Neural progenitor cell (in vitro differentiated cells): ENCODE measurements at regions not wholly inside any gene's neighbourhood (a gene's known extent, or its start where the extent isn't known, plus 50 kb on each side); places are given as distances from the start of the nearest gene placed in this dataset.

Experiments
- DNase-seq: peaks from one replicate; pipeline ENCODE4 v3.0.0-alpha.2; 2016; ENCODE audit warnings: low spot score
- H2AFZ ChIP-seq: fragments of 200-600 bp; sonication (generic); replicated peaks from 2 replicates; pipeline ENCODE4 v1.6.1; 2016; ENCODE audit warnings: antibody characterized with exemption
- H3F3A ChIP-seq: fragments of 200-600 bp; sonication (generic); 2 replicates; pipeline ENCODE4 v1.6.1; 2016; ENCODE audit warnings: antibody characterized with exemption, low read depth
- H3K27ac ChIP-seq: fragments of 200-600 bp; sonication (generic); 2 replicates; pipeline ENCODE4 v1.5.1; 2016; ENCODE audit warnings: mild to moderate bottlenecking
- H3K27me3 ChIP-seq: fragments of 200-600 bp; sonication (generic); 2 replicates; pipeline ENCODE4 v1.6.1; 2016; ENCODE audit warnings: mild to moderate bottlenecking, moderate library complexity
- H3K36me3 ChIP-seq: fragments of 200-600 bp; sonication (generic); 2 replicates; pipeline ENCODE4 v1.5.1; 2016
- H3K4me1 ChIP-seq: fragments of 200-600 bp; sonication (generic); 2 replicates; pipeline ENCODE4 v1.6.1; 2016; ENCODE audit warnings: mixed run types
- H3K4me2 ChIP-seq: fragments of 200-600 bp; sonication (generic); 2 replicates; pipeline ENCODE4 v1.6.1; 2016
- H3K4me3 ChIP-seq: fragments of 200-600 bp; sonication (generic); 2 replicates; pipeline ENCODE4 v1.5.1; 2016
- H3K79me2 ChIP-seq: fragments of 200-600 bp; sonication (generic); 2 replicates; pipeline ENCODE4 v1.6.1; 2016; ENCODE audit warnings: low read depth
- H3K9ac ChIP-seq: fragments of 200-600 bp; sonication (generic); 2 replicates; pipeline ENCODE4 v1.6.1; 2016
- H3K9me3 ChIP-seq: fragments of 200-600 bp; sonication (generic); 2 replicates; pipeline ENCODE4 v1.5.1; 2016; ENCODE audit warnings: low read depth
- H4K20me1 ChIP-seq: fragments of 200-600 bp; sonication (generic); 2 replicates; pipeline ENCODE4 v1.6.1; 2016; ENCODE audit warnings: low read depth
- H3K27ac Mint-ChIP-seq: 3 replicates; pipeline ENCODE4 v1.8.0; 2021; ENCODE audit warnings: mixed read lengths
- H3K27me3 Mint-ChIP-seq: 2 replicates; pipeline ENCODE4 v1.8.0; 2022; ENCODE audit warnings: low read depth, mild to moderate bottlenecking, inconsistent platforms, moderate library complexity, mixed read lengths; ENCODE audit not compliant: insufficient read depth
- H3K36me3 Mint-ChIP-seq: 3 replicates; pipeline ENCODE4 v1.8.0; 2021; ENCODE audit warnings: mixed read lengths
- H3K4me1 Mint-ChIP-seq: 3 replicates; pipeline ENCODE4 v1.8.0; 2021; ENCODE audit warnings: mixed read lengths
- H3K4me3 Mint-ChIP-seq: 3 replicates; pipeline ENCODE4 v1.8.0; 2021; ENCODE audit warnings: mild to moderate bottlenecking, moderate library complexity, mixed read lengths
- H3K9me3 Mint-ChIP-seq: 3 replicates; pipeline ENCODE4 v1.8.0; 2020; ENCODE audit warnings: mixed read lengths
- CTCF ChIP-seq: fragments of 200-600 bp; sonication (generic); IDR thresholded peaks from 2 replicates; pipeline ENCODE4 v1.5.1; 2017; ENCODE audit warnings: antibody characterized with exemption, mild to moderate bottlenecking
- EZH2 ChIP-seq: fragments of 200-600 bp; sonication (generic); IDR thresholded peaks from 2 replicates; pipeline ENCODE4 v1.6.1; 2017; ENCODE audit warnings: antibody characterized with exemption, mild to moderate bottlenecking, moderate library complexity
- EZH2phosphoT487 ChIP-seq: fragments of 200-600 bp; sonication (generic); IDR thresholded peaks from 2 replicates; pipeline ENCODE4 v1.6.1; 2017; ENCODE audit warnings: antibody characterized with exemption

- H3K9me3 ChIP-seq, result no peaks in the 10 kb centered on the region
- H3K4me2 ChIP-seq, result no peak overlapping the region
- no peaks in the 10 kb centered on the region for H3F3A ChIP-seq
- DNase-seq, result no peak
- peaks cover 5% of the 10 kb centered on the region for H3K4me1 ChIP-seq
- no peak overlapping the region for H2AFZ ChIP-seq
- no peak overlapping the region for H3K27ac ChIP-seq
- no peaks in the 10 kb centered on the region for H3K36me3 ChIP-seq
- no peaks in the 10 kb centered on the region for H4K20me1 ChIP-seq
- Mint-ChIP-seq H3K4me3 (no peak overlapping the region), H3K9me3 (no peaks in the 10 kb centered on the region), H3K36me3 (peaks cover 9% of the 10 kb centered on the region), H3K27me3 (no peaks in the 10 kb centered on the region), H3K27ac (peak overlapping the region; percentile 87), H3K4me1 (peaks cover 20% of the 10 kb centered on the region)
- TF ChIP-seq CTCF (no peak), EZH2phosphoT487 (no peak), EZH2 (no peak)
- H3K9ac ChIP-seq, result no peak overlapping the region
- no peak overlapping the region for H3K4me3 ChIP-seq
- H3K79me2 ChIP-seq, result no peaks in the 10 kb centered on the region
- H3K27me3 ChIP-seq, result no peaks in the 10 kb centered on the region
Observed at GRCh38 chr6:144340541-144341371, 55.6 kb downstream of the UTRN start.

DNA sequence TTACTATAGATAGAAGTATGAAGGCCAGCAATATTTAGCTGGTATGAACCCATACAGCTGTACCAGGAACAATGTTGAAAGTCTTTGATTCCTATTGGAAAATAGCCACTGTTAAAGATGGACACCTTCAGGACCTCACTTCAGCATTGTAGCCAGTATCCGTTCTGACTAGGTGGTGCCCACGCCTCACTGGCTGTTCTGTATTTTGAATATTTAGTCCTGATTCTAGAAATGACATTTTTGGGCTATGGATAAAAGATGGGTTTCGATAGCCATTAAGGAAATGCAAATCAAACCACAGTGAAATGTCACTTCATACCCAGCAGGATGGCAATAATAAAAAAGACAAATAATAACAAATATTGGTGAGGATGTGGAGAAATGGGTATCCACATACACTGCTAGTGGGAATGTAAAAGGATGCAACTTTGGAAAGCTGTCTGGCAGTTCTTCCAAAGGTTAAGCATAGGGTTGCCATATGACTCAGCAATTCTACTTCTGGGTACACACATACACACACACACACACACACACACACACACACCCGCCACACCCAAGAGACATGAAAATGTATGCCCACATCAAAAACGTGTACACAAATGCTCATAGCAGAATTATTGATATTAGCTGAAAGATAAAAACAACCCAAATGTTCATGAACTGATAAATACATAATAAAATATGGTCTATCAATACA lies 56.8 kb downstream of the UTRN start:
- H3K27me3 Mint-ChIP-seq, result no peaks in the 10 kb centered on the region
- H3K4me3 Mint-ChIP-seq, result no peak overlapping the region
- peaks cover 20% of the 10 kb centered on the region for H3K4me1 Mint-ChIP-seq
- Histone ChIP-seq H3K27me3 (no peaks in the 10 kb centered on the region), H3K9me3 (no peaks in the 10 kb centered on the region), H3K4me2 (no peak overlapping the region), H3F3A (no peaks in the 10 kb centered on the region), H3K79me2 (no peaks in the 10 kb centered on the region), H2AFZ (no peak overlapping the region), H3K4me1 (peaks cover 5% of the 10 kb centered on the region), H4K20me1 (no peaks in the 10 kb centered on the region), H3K4me3 (no peak overlapping the region), H3K36me3 (no peaks in the 10 kb centered on the region), H3K27ac (no peak overlapping the region), H3K9ac (no peak overlapping the region)
- no peak overlapping the region for H3K27ac Mint-ChIP-seq
- H3K9me3 Mint-ChIP-seq, result no peaks in the 10 kb centered on the region
- no peak for DNase-seq
- H3K36me3 Mint-ChIP-seq, result peaks cover 9% of the 10 kb centered on the region
- TF ChIP-seq EZH2phosphoT487, result no peak
- no peak for TF ChIP-seq CTCF
- no peak for TF ChIP-seq EZH2

GRCh38 chr6:144343701-144344428 lies 58.7 kb downstream of the UTRN start:
- no peak overlapping the region for H2AFZ ChIP-seq
- no peak overlapping the region for H3K27ac Mint-ChIP-seq
- TF ChIP-seq CTCF (no peak), EZH2 (no peak), EZH2phosphoT487 (no peak)
- H3F3A ChIP-seq, result no peaks in the 10 kb centered on the region
- H4K20me1 ChIP-seq, result no peaks in the 10 kb centered on the region
- no peak for DNase-seq
- no peaks in the 10 kb centered on the region for H3K79me2 ChIP-seq
- no peak overlapping the region for H3K4me3 ChIP-seq
- no peak overlapping the region for H3K4me3 Mint-ChIP-seq
- peaks cover 9% of the 10 kb centered on the region for H3K36me3 Mint-ChIP-seq
- peaks cover 22% of the 10 kb centered on the region for H3K4me1 Mint-ChIP-seq
- H3K27me3 Mint-ChIP-seq, result no peaks in the 10 kb centered on the region
- peaks cover 5% of the 10 kb centered on the region for H3K4me1 ChIP-seq
- H3K9me3 ChIP-seq, result no peaks in the 10 kb centered on the region
- no peaks in the 10 kb centered on the region for H3K36me3 ChIP-seq
- H3K9ac ChIP-seq, result no peak overlapping the region
- no peak overlapping the region for H3K27ac ChIP-seq
- no peak overlapping the region for H3K4me2 ChIP-seq
- H3K27me3 ChIP-seq, result no peaks in the 10 kb centered on the region
- peaks cover 7% of the 10 kb centered on the region for H3K9me3 Mint-ChIP-seq
